Adrenal gland (tissue), 5 donors: ENCODE measurements at regions not wholly inside any gene's neighbourhood (a gene's known extent, or its start where the extent isn't known, plus 50 kb on each side); places are given as distances from the start of the nearest gene placed in this dataset.

Experiments
- CTCF ChIP-seq, 6 experiments: fragments of 450-650 bp in 4 of 6; fragments of 200-600 bp in 2 of 6; sonication (generic) in 1 of 6; IDR thresholded peaks; 1 replicate in 5 of 6; 2 replicates in 1 of 6; pipeline versions ENCODE4 v1.5.1 to v1.8.0; 2016 to 2021; ENCODE audit warnings: antibody characterized with exemption in 6 of 6, mild to moderate bottlenecking in 2 of 6, moderate library complexity in 1 of 6
- POLR2A ChIP-seq, 2 donors: fragments of 450-650 bp; IDR thresholded peaks; one replicate each; pipeline ENCODE4 v1.6.1; 2017; ENCODE audit warnings: antibody characterized with exemption in 2 of 2, mild to moderate bottlenecking in 2 of 2, moderate library complexity in 1 of 2
- donor health status: DM: no; HTN: no; CAD: no.

DNA sequence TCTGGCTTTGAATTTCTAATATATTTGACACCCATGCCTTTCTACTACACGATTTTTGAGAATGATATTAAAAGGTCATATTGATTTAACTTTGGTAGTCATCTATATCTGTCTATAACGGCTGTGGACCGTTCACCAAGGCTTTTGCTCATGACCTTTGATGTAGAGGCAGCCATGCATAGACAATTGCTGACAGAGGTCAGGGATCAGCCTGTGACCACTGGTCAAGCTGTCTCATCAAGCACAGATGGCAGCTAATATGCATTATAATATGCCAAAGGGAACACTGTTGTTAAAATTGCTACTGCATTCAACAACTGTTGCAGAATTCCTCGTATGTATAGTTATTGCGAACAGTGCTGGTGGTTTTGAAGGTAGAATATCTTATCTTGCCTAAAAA is 323.9 kb upstream of the DSEL start:
- TF ChIP-seq CTCF (IDR thresholded peaks at IDR 0.05) (no peak), POLR2A (IDR thresholded peaks at IDR 0.05) (no peak)
